GM12875 (cell line): ENCODE measurements at regions not wholly inside any gene's neighbourhood (a gene's known extent, or its start where the extent isn't known, plus 50 kb on each side); places are given as distances from the start of the nearest gene placed in this dataset.

Experiments
- H3K4me3 ChIP-seq: one replicate; pipeline ENCODE4 v1.5.1; 2011; ENCODE audit warnings: low read depth, low read length, control low read depth
- TF ChIP-seq, protein P1 (sequence below): IDR thresholded peaks from 2 replicates; pipeline ENCODE4 v1.5.1; 2011; ENCODE audit warnings: low read depth, mild to moderate bottlenecking, control low read depth, inconsistent platforms, low read length, moderate library complexity, borderline replicate concordance; ENCODE audit not compliant: insufficient read depth

GRCh38 chr7:96591900-96592676 is 117.6 kb downstream of the SEM1 start:
- TF ChIP-seq, protein P1, sequence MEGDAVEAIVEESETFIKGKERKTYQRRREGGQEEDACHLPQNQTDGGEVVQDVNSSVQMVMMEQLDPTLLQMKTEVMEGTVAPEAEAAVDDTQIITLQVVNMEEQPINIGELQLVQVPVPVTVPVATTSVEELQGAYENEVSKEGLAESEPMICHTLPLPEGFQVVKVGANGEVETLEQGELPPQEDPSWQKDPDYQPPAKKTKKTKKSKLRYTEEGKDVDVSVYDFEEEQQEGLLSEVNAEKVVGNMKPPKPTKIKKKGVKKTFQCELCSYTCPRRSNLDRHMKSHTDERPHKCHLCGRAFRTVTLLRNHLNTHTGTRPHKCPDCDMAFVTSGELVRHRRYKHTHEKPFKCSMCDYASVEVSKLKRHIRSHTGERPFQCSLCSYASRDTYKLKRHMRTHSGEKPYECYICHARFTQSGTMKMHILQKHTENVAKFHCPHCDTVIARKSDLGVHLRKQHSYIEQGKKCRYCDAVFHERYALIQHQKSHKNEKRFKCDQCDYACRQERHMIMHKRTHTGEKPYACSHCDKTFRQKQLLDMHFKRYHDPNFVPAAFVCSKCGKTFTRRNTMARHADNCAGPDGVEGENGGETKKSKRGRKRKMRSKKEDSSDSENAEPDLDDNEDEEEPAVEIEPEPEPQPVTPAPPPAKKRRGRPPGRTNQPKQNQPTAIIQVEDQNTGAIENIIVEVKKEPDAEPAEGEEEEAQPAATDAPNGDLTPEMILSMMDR = no peak
- no peak overlapping the region for H3K4me3 ChIP-seq

GRCh38 chr7:96591159-96591899 is 118.3 kb downstream of the SEM1 start:
- no peak overlapping the region for H3K4me3 ChIP-seq

GRCh38 chr7:96589038-96589437 is 120.6 kb downstream of the SEM1 start:
- no peak overlapping the region for H3K4me3 ChIP-seq
- TF ChIP-seq, protein P1 = no peak

More at GRCh38 chr7:96591159-96591899, 118.3 kb downstream of the SEM1 start:
- TF ChIP-seq, protein P1 = no peak

GRCh38 chr7:96579119-96579518 is 130.5 kb downstream of the SEM1 start:
- TF ChIP-seq, protein P1 = no peak

GRCh38 chr7:96578606-96579005 is 131.0 kb downstream of the SEM1 start:
- TF ChIP-seq, protein P1 = no peak
- no peak overlapping the region for H3K4me3 ChIP-seq

More at GRCh38 chr7:96579119-96579518, 130.5 kb downstream of the SEM1 start:
- no peak overlapping the region for H3K4me3 ChIP-seq

- H3K4me3 ChIP-seq = no peak overlapping the region
- TF ChIP-seq, protein P1 = no peak
These were observed 146.2 kb downstream of the SEM1 start for GRCh38 chr7:96563409-96563808.

DNA sequence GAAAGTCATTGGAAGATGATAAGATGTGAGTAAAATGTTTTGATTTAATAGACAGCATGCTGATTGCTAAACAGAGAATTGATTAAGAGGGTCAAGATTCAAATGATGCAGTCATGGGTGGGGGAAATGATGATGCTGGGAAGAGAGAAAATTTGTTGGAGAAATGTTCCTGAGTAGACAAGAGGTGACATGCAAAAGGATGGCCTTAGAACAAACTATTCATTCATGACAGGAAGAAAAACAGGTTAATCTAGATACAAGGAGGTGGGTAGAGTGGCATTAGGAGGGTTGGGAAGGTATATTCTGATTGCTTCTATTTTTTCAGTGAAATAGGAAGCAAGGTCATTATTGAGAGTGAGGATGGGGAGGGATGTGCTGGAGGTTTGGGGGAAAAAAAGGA is 146.7 kb downstream of the SEM1 start:
- H3K4me3 ChIP-seq = no peak overlapping the region
- TF ChIP-seq, protein P1 = no peak
